GM23338 (cell line): ENCODE measurements at regions not wholly inside any gene's neighbourhood (a gene's known extent, or its start where the extent isn't known, plus 50 kb on each side); places are given as distances from the start of the nearest gene placed in this dataset.

ENCODE experiments used
- ATAC-seq: fragments of 200-7000 bp; cut with Tn5 transposase; 3 replicates; pipeline ENCODE4 v1.9.1; 2020
- DNase-seq: peaks from one replicate; pipeline ENCODE4 v3.0.0-alpha.2; 2015; ENCODE audit warnings: low spot score
- H2AFZ ChIP-seq: fragments of 200-600 bp; sonication (generic); 2 replicates; pipeline ENCODE4 v1.8.0; 2016; ENCODE audit warnings: antibody characterized with exemption, mild to moderate bottlenecking, moderate library complexity
- H3F3A ChIP-seq: fragments of 200-600 bp; sonication (generic); replicated peaks from 2 replicates; pipeline ENCODE4 v1.8.0; 2017; ENCODE audit warnings: antibody characterized with exemption, mixed run types, low read depth
- H3K27ac ChIP-seq: fragments of 200-600 bp; sonication (generic); 2 replicates; pipeline ENCODE4 v1.6.1; 2016; ENCODE audit warnings: low read depth
- H3K27me3 ChIP-seq: fragments of 200-600 bp; sonication (generic); 2 replicates; pipeline ENCODE4 v1.8.0; 2016; ENCODE audit warnings: mild to moderate bottlenecking, mixed run types, moderate library complexity; ENCODE audit not compliant: insufficient read depth
- H3K36me3 ChIP-seq: fragments of 200-600 bp; sonication (generic); 2 replicates; pipeline ENCODE4 v1.8.0; 2016; ENCODE audit warnings: mild to moderate bottlenecking; ENCODE audit not compliant: insufficient read depth
- H3K4me1 ChIP-seq: fragments of 200-600 bp; sonication (generic); 2 replicates; pipeline ENCODE4 v1.8.0; 2016; ENCODE audit warnings: mild to moderate bottlenecking, moderate library complexity; ENCODE audit not compliant: insufficient read depth
- H3K4me2 ChIP-seq: fragments of 200-600 bp; sonication (generic); 2 replicates; pipeline ENCODE4 v1.7.1; 2017; ENCODE audit warnings: mixed run types
- H3K4me3 ChIP-seq: fragments of 200-600 bp; sonication (generic); 2 replicates; pipeline ENCODE4 v1.6.1; 2016; ENCODE audit warnings: mixed run types
- H3K79me2 ChIP-seq: fragments of 200-600 bp; sonication (generic); replicated peaks from 2 replicates; pipeline ENCODE4 v1.8.0; 2017; ENCODE audit warnings: mild to moderate bottlenecking; ENCODE audit not compliant: insufficient read depth
- H3K9me2 ChIP-seq: fragments of 200-600 bp; sonication (generic); 2 replicates; pipeline ENCODE4 v1.8.0; 2017; ENCODE audit not compliant: insufficient read depth
- H4K20me1 ChIP-seq: fragments of 200-600 bp; sonication (generic); replicated peaks from 2 replicates; pipeline ENCODE4 v1.8.0; 2017; ENCODE audit warnings: mild to moderate bottlenecking; ENCODE audit not compliant: insufficient read depth
- H3K27ac Mint-ChIP-seq: 2 replicates; pipeline ENCODE4 v1.8.0; 2020; ENCODE audit warnings: inconsistent platforms, mild to moderate bottlenecking, moderate library complexity, mixed read lengths
- H3K27me3 Mint-ChIP-seq: 3 replicates; pipeline ENCODE4 v1.8.0; 2022; ENCODE audit warnings: low read depth, mild to moderate bottlenecking, moderate library complexity, mixed read lengths, inconsistent platforms; ENCODE audit not compliant: insufficient read depth, poor library complexity
- H3K36me3 Mint-ChIP-seq: 3 replicates; pipeline ENCODE4 v1.8.0; 2021; ENCODE audit warnings: low read depth, mild to moderate bottlenecking, inconsistent platforms, moderate library complexity, mixed read lengths
- H3K4me1 Mint-ChIP-seq: 3 replicates; pipeline ENCODE4 v1.8.0; 2020; ENCODE audit warnings: mild to moderate bottlenecking, inconsistent platforms, mixed read lengths
- H3K4me3 Mint-ChIP-seq: 3 replicates; pipeline ENCODE4 v1.8.0; 2021; ENCODE audit warnings: moderate library complexity, mild to moderate bottlenecking, inconsistent platforms, mixed read lengths
- H3K9me3 Mint-ChIP-seq: 3 replicates; pipeline ENCODE4 v1.8.0; 2020; ENCODE audit warnings: moderate library complexity, mild to moderate bottlenecking, inconsistent platforms, mixed read lengths
- EZH2phosphoT487 ChIP-seq: fragments of 200-600 bp; sonication (generic); IDR thresholded peaks from one replicate; pipeline ENCODE4 v1.8.1; 2018; ENCODE audit warnings: antibody characterized with exemption; ENCODE audit not compliant: unreplicated experiment
- ZNF114 ChIP-seq: fragments of 250-450 bp; sonication (Bioruptor Pico); IDR thresholded peaks from 2 replicates; pipeline ENCODE4 v1.5.0; 2020; ENCODE audit warnings: mild to moderate bottlenecking, moderate library complexity
- ZNF331 ChIP-seq: fragments of 250-450 bp; sonication (Bioruptor Pico); IDR thresholded peaks from 2 replicates; pipeline ENCODE4 v1.5.0; 2020; ENCODE audit warnings: low read depth, mild to moderate bottlenecking, moderate library complexity
- ZNF462 ChIP-seq: fragments of 250-450 bp; sonication (Bioruptor Pico); IDR thresholded peaks from 2 replicates; pipeline ENCODE4 v1.5.0; 2020; ENCODE audit warnings: mild to moderate bottlenecking, moderate library complexity
- TF ChIP-seq, protein P1 (sequence below): IDR thresholded peaks from 2 replicates; pipeline ENCODE4 v1.6.1; 2016; ENCODE audit warnings: antibody characterized with exemption

DNA sequence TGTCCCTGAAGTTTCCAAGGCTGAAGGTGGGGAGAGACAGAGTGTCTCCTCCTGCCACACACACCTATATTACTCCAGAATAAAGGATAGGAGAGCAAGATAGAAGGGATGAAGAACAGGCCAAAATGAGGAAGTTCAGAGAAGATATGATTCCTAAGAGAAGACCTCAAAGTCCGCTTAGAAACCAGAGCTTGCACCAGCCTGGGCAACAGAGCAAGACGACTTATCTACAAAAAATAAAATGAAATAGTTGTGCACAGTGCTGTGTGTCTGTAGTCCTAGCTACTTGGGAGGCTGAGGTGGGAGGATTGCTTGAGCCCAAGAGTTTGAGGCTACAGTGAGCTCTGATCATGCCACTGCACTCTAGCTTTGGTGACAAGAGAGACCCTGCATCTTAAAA lies 128.2 kb downstream of the HS3ST3B1 start (continued):
- no peak for TF ChIP-seq ZNF462 (CRISPR knock-in tag)
- no peak for TF ChIP-seq ZNF114 (CRISPR knock-in tag)

DNA sequence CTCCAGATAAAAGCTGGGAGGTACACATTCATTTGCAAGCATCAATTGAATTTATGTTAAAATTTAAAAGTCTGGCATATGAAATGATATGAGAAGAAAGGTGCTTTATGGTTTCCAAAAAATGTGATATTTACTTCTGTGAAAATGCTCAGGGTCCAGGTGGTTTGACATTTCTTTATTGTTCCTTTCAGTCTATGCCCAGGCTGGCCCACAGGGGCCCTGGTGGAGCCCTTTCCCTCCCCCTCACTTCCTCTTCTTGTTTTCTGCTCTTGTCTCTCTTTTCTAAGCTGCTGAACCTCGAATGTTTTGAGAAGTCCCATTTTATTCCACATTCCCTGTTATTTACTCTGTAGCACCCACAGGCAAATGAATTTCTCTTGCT lies 127.8 kb downstream of the HS3ST3B1 start:
- Mint-ChIP-seq H3K4me1 (peaks cover 10% of the 10 kb centered on the region), H3K27me3 (no peaks in the 10 kb centered on the region), H3K4me3 (no peak overlapping the region), H3K27ac (no peak overlapping the region), H3K36me3 (no peaks in the 10 kb centered on the region), H3K9me3 (no peaks in the 10 kb centered on the region)
- TF ChIP-seq EZH2phosphoT487 (no peak), ZNF331 (no peak), ZNF462 (CRISPR knock-in tag) (no peak)
- TF ChIP-seq, protein P1, sequence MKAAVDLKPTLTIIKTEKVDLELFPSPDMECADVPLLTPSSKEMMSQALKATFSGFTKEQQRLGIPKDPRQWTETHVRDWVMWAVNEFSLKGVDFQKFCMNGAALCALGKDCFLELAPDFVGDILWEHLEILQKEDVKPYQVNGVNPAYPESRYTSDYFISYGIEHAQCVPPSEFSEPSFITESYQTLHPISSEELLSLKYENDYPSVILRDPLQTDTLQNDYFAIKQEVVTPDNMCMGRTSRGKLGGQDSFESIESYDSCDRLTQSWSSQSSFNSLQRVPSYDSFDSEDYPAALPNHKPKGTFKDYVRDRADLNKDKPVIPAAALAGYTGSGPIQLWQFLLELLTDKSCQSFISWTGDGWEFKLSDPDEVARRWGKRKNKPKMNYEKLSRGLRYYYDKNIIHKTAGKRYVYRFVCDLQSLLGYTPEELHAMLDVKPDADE = no peak
- no peaks in the 10 kb centered on the region for H4K20me1 ChIP-seq
- peaks cover 11% of the 10 kb centered on the region; the same call in 1 of the 2 replicates for H3K4me1 ChIP-seq
- peak overlapping the region; percentile 51; the same call in 1 of the 2 replicates for H3K4me2 ChIP-seq
- no peak overlapping the region for H3K27ac ChIP-seq
- DNase-seq (no peak), ATAC-seq (no peak)
- H3K9me2 ChIP-seq = 0 out of 2 replicates have a peak, but pooled peaks cover 8% of the 10 kb centered on the region
- H3K27me3 ChIP-seq = no peaks in the 10 kb centered on the region
- no peaks in the 10 kb centered on the region for H3K36me3 ChIP-seq
- peak overlapping the region; percentile 66; the same call in 1 of the 2 replicates for H2AFZ ChIP-seq
- no peaks in the 10 kb centered on the region for H3F3A ChIP-seq
- no peak overlapping the region for H3K4me3 ChIP-seq
- H3K79me2 ChIP-seq = no peaks in the 10 kb centered on the region
